OCI-LY7 (cell line): ENCODE measurements at regions not wholly inside any gene's neighbourhood (a gene's known extent, or its start where the extent isn't known, plus 50 kb on each side); places are given as distances from the start of the nearest gene placed in this dataset.

Experiments used
- BruUV-seq: library from RNA; stranded (reverse); fragments of 400-500 nt; replicated peaks from 2 replicates; lab custom pipeline; 2021; lab: Mats Ljungman, UMichigan
- CTCF ChIA-PET: fragments of 300-600 bp; sonication (Branson Sonifier 250); formaldehyde crosslinking; loops from one replicate; lab custom pipeline; 2022; ENCODE audit warnings: antibody characterized with exemption; ENCODE audit not compliant: unreplicated experiment; lab: Charles Lee
- POLR2A ChIA-PET: fragments of 300-600 bp; sonication (Branson Sonifier 250); formaldehyde crosslinking; loops from one replicate; lab custom pipeline; 2022; ENCODE audit warnings: antibody characterized with exemption; lab: Charles Lee
- DNase-seq: peaks from one replicate; pipeline ENCODE4 v3.0.0-alpha.2; 2015; ENCODE audit warnings: low spot score
- H2AFZ ChIP-seq: fragments of 200-600 bp; sonication (generic), shearing (Covaris generic); 2 replicates; pipeline ENCODE4 v1.6.1; 2014; ENCODE audit warnings: mild to moderate bottlenecking, antibody characterized with exemption, low read length, moderate library complexity
- H3K27ac ChIP-seq: fragments of 200-600 bp; sonication (generic); 2 replicates; pipeline ENCODE4 v1.5.1; 2014; ENCODE audit warnings: mixed run types, low read depth, mild to moderate bottlenecking, moderate library complexity, low read length, inconsistent platforms; ENCODE audit not compliant: poor library complexity, severe bottlenecking
- H3K36me3 ChIP-seq: fragments of 200-600 bp; sonication (generic); 2 replicates; pipeline ENCODE4 v1.6.1; 2014; ENCODE audit warnings: mild to moderate bottlenecking, antibody characterized with exemption, low read length, moderate library complexity, mixed read lengths; ENCODE audit not compliant: insufficient read depth
- H3K4me1 ChIP-seq: fragments of 200-600 bp; sonication (generic); 2 replicates; pipeline ENCODE4 v1.5.1; 2014; ENCODE audit warnings: mild to moderate bottlenecking, low read length; ENCODE audit not compliant: insufficient read depth, poor library complexity, severe bottlenecking
- H3K4me2 ChIP-seq: fragments of 200-600 bp; sonication (generic); 2 replicates; pipeline ENCODE4 v1.6.1; 2014; ENCODE audit warnings: mild to moderate bottlenecking, low read length
- H3K4me3 ChIP-seq: fragments of 200-600 bp; sonication (generic); 2 replicates; pipeline ENCODE4 v1.5.1; 2014; ENCODE audit warnings: mild to moderate bottlenecking, low read depth, low read length; ENCODE audit not compliant: poor library complexity, severe bottlenecking
- H3K79me2 ChIP-seq: fragments of 200-600 bp; sonication (generic); 2 replicates; pipeline ENCODE4 v1.6.1; 2016; ENCODE audit warnings: low read depth, mild to moderate bottlenecking, low read length, moderate library complexity, mixed read lengths; ENCODE audit not compliant: insufficient read depth
- H3K9me2 ChIP-seq: fragments of 200-600 bp; sonication (generic); 2 replicates; pipeline ENCODE4 v1.6.1; 2016; ENCODE audit warnings: mild to moderate bottlenecking, low read length, mixed read lengths; ENCODE audit not compliant: insufficient read depth
- H3K9me3 ChIP-seq: fragments of 200-600 bp; sonication (generic); 2 replicates; pipeline ENCODE4 v1.6.1; 2014; ENCODE audit warnings: mild to moderate bottlenecking, mixed run types, low read length, mixed read lengths
- H4K20me1 ChIP-seq: fragments of 200-600 bp; sonication (generic); 2 replicates; pipeline ENCODE4 v1.6.1; 2014; ENCODE audit warnings: mild to moderate bottlenecking, antibody characterized with exemption, low read length, moderate library complexity, mixed read lengths; ENCODE audit not compliant: insufficient read depth
- EZH2phosphoT487 ChIP-seq: fragments of 200-600 bp; sonication (generic); IDR thresholded peaks from 2 replicates; pipeline ENCODE4 v1.6.1; 2018; ENCODE audit warnings: low read depth, borderline replicate concordance, mild to moderate bottlenecking, mixed run types, antibody characterized with exemption, low read length, moderate library complexity, mixed read lengths
- intact Hi-C: fragments of 100-400 bp; cut with micrococcal nuclease; formaldehyde crosslinking; loops from one replicate; pipeline ENCODE4 v1.10.0; 2022; ENCODE audit not compliant: unreplicated experiment
- TF ChIP-seq, protein P1 (sequence below): fragments of 200-600 bp; sonication (generic); conservative IDR thresholded peaks from 2 replicates; pipeline ENCODE4 v1.5.1; 2014; ENCODE audit warnings: mild to moderate bottlenecking, antibody characterized with exemption, low read length, moderate library complexity, mixed read lengths

DNA sequence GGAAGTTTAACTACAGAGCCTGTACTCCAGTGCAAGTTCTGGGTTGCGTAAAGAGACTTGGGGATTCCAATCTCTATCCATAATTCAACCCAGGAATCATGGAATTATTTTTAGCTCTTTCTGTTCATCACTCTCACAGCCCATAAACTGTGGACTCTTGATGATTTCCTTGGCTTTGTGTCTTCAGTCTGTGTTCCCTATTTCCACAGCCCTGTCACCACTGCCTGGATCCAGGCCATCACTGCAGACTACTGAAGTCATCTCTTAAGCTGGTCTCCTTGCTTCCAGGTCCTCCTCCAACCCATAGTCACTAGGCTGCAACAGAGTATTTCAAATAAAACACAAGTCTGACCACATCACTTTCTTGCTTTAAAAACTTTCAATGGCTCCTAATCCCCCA lies 211.7 kb downstream of the PLK2 start:
- intact Hi-C loops = no loop called here
- H3K9me3 ChIP-seq = no peaks in the 10 kb centered on the region
- ChIA-PET CTCF (no interaction called here), POLR2A (no interaction called here)
- H3K9me2 ChIP-seq = no peaks in the 10 kb centered on the region
- BruUV-seq = no TSS peak
- no peak for DNase-seq
- H2AFZ ChIP-seq = no peak overlapping the region
- H3K36me3 ChIP-seq = no peaks in the 10 kb centered on the region
- no peak overlapping the region for H3K4me2 ChIP-seq
- no peak overlapping the region for H3K27ac ChIP-seq
- H4K20me1 ChIP-seq = no peaks in the 10 kb centered on the region
- no peaks in the 10 kb centered on the region for H3K4me1 ChIP-seq
- no peaks in the 10 kb centered on the region for H3K79me2 ChIP-seq
- no peak overlapping the region for H3K4me3 ChIP-seq
- TF ChIP-seq, protein P1, sequence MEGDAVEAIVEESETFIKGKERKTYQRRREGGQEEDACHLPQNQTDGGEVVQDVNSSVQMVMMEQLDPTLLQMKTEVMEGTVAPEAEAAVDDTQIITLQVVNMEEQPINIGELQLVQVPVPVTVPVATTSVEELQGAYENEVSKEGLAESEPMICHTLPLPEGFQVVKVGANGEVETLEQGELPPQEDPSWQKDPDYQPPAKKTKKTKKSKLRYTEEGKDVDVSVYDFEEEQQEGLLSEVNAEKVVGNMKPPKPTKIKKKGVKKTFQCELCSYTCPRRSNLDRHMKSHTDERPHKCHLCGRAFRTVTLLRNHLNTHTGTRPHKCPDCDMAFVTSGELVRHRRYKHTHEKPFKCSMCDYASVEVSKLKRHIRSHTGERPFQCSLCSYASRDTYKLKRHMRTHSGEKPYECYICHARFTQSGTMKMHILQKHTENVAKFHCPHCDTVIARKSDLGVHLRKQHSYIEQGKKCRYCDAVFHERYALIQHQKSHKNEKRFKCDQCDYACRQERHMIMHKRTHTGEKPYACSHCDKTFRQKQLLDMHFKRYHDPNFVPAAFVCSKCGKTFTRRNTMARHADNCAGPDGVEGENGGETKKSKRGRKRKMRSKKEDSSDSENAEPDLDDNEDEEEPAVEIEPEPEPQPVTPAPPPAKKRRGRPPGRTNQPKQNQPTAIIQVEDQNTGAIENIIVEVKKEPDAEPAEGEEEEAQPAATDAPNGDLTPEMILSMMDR = no peak
- TF ChIP-seq EZH2phosphoT487 = no peak

DNA sequence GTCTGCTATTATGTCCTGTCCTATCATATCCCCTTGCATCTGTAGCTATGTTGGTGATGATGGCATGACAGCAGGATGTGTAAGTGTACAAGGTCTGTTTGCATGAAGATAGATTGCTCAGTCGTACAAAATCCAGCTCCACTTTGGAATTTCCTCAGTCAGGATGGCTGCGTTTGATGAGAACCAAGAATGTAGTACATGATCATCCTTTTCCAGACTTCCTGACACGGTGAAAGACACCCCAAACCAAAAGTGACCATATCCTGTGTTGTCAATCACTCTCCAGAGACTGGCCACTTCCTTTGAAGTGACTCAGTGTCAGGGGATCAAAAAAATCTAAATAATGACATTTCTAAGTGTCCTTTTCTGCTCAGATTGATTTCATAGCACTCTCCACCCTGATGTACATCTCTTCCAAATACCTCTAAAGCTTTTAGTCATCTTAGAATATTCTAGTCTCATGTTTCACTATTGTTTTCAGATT lies 213.4 kb downstream of the PLK2 start:
- no peaks in the 10 kb centered on the region for H3K9me2 ChIP-seq
- H3K36me3 ChIP-seq = no peaks in the 10 kb centered on the region
- H3K9me3 ChIP-seq = no peaks in the 10 kb centered on the region
- H3K4me3 ChIP-seq = no peak overlapping the region
- no peak for TF ChIP-seq EZH2phosphoT487
- TF ChIP-seq, protein P1 = no peak
- no peak overlapping the region for H3K27ac ChIP-seq
- H3K4me2 ChIP-seq = no peak overlapping the region
- intact Hi-C loops = no loop called here
- ChIA-PET POLR2A (no interaction called here), CTCF (no interaction called here)
- BruUV-seq = no TSS peak
- H4K20me1 ChIP-seq = no peaks in the 10 kb centered on the region
- no peak for DNase-seq
- no peak overlapping the region for H2AFZ ChIP-seq
- no peaks in the 10 kb centered on the region for H3K4me1 ChIP-seq
- H3K79me2 ChIP-seq = no peaks in the 10 kb centered on the region

DNA sequence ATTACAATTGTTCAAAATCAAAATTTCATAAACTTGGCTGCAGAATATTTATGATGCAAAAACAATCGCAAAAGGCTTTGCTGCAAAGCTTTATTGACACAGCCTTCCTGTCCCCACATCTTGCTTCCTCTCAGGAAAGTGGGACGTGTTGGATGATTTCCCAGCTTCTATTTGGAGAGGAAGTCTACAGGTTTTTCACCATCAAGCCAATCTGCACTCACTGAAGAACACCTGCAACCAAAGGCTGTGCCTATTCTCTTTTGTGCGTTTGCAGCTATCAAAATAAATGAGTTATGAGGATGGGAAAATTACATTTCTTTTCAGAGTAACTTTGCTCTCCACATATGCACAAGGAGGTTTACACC lies 214.4 kb downstream of the PLK2 start:
- H3K4me2 ChIP-seq = no peak overlapping the region
- no peak overlapping the region for H2AFZ ChIP-seq

More for the DNA sequence above, 214.4 kb downstream of the PLK2 start:
- intact Hi-C loops = no loop called here
- Histone ChIP-seq H3K4me3 (no peak overlapping the region), H3K79me2 (no peaks in the 10 kb centered on the region), H3K36me3 (no peaks in the 10 kb centered on the region), H3K9me2 (no peaks in the 10 kb centered on the region), H3K4me1 (no peaks in the 10 kb centered on the region), H3K27ac (no peak overlapping the region), H3K9me3 (no peaks in the 10 kb centered on the region), H4K20me1 (no peaks in the 10 kb centered on the region)
- CTCF ChIA-PET = no interaction called here
- POLR2A ChIA-PET = interaction anchor here (0.6 kb wide), 1 partner anchor 98 kb away, joined by 4 read pairs; no protein-coding TSS in a partner anchor
- TF ChIP-seq, protein P1 = no peak
- no peak for TF ChIP-seq EZH2phosphoT487
- DNase-seq = no peak
- BruUV-seq = no TSS peak
